ENCODE measurements at regions not wholly inside any gene's neighbourhood (a gene's known extent, or its start where the extent isn't known, plus 50 kb on each side); places are given as distances from the start of the nearest gene placed in this dataset.

DNA sequence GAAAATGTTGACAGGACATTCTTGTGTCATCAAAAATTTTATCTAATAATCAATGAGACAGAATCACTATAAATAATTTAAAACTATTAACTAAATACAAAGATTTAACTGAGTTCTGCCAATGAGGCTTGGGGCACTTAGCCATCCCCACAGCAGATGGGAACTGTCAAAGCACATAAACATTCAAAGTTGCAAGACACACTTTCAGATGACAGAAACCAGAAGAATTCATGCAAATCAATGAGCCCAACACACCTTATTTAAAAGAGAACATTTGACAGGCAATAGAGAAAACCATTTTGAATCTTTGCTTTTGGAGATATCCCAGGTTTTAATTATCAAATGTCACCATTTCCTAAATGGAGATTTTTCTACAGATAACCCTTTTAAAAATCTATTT is 566.2 kb downstream of the IRS1 start:
- in situ Hi-C loops (cut with MboI; ENCODE audit: low sequenced_read_pairs): no loop called here

DNA sequence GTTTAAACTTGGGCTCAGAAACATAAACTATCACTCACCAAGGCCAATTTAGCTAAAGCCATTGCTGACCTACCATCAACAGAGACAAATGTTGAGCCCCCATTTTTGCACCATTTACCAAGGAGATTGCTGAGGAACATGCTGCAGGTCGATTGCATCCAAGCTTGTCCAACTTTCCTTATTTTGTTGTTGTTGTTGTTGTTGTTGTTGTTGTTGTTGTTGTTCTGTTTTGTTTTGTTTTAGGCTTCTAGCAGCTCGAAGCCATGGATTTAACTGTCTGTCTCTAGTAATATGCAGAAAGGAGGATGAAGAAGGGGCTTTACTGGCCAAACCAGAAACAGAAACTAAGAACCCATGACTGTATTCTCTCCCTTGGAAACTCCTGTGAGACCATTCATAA is 571.5 kb downstream of the IRS1 start:
- in situ Hi-C loops (cut with MboI; ENCODE audit: low sequenced_read_pairs): no loop called here

DNA sequence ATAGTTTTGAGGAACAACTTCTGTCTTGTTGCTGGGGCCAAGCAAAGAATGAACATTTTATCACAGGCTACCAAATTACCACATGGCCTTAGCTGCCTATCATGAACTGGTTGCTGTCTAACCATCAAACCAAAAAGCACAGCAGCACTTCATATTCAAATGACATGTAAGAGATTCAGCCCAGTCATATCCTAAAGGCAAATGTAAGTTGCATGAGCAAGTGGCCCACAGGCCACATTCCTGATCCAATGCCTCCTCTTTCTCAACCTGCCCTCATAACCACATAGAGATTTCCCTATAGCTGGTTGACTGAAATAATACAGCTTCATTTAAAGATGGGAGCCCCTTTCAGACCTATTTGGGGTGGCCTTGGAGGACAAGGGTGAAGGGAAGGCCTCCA is 572.3 kb downstream of the IRS1 start:
- in situ Hi-C loops (cut with MboI; ENCODE audit: low sequenced_read_pairs): no loop called here

DNA sequence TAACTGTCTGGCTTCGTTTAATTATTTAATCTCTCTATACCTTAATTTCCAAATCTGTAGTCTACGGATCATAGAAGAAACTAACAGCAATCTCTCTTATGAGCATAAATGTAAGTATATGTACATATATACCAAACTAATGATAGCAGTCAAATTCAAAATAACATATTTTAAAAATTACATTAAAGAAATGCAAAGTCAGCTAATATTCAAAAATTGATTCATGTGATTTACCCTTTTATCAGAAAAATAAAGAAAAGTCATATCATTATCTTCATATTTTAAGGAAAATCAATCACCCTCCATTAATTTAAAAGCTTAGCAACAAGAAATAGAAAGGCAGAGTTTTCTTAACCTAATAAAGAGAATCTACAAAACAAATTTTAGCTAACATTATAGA is 575.9 kb downstream of the IRS1 start:
- in situ Hi-C loops (cut with MboI; ENCODE audit: low sequenced_read_pairs): loop anchor here (25.0 kb wide), 1 partner anchor 589 kb away; no protein-coding TSS in a partner anchor

DNA sequence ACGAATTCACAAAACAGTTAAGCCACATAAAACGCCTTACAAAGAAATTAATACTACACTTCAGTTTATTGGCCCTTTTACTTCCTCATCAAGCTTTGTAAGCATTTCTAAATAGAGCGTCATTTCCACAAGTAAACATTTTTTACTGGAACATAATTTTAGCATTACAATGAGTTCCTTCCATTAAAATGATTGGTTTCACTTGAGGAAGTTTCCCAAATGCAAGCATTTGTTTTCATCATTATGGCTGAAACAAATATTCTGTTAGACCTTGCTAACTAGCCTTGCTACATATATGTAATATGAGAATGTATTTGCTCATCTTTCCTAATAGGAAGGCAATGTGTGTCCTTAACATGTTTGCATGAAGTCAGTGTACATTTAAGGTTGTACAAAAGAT is 579.1 kb downstream of the IRS1 start:
- in situ Hi-C loops (cut with MboI; ENCODE audit: low sequenced_read_pairs): loop anchor here (25.0 kb wide), 1 partner anchor 592 kb away; no protein-coding TSS in a partner anchor

DNA sequence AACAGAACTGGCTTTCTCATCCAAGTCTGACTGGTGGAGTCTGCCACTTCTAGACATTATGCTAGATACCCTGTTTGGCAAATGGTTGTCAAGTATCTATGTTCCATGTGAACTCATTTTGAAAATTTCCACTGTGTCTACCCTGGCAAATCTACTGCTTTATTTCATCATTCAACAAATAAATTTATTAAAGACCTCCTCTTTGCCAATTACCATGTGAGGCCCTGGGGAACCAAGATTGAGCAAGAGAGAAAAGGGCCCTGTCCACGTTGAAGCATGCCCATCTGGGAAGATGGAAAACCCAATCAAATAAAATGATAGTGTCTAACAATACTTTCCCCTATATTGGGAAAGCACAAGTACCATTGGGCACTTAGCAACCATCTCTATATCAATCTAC is 582.4 kb downstream of the IRS1 start:
- in situ Hi-C loops (cut with MboI; ENCODE audit: low sequenced_read_pairs): loop anchor here (25.0 kb wide), 1 partner anchor 595 kb away; no protein-coding TSS in a partner anchor

DNA sequence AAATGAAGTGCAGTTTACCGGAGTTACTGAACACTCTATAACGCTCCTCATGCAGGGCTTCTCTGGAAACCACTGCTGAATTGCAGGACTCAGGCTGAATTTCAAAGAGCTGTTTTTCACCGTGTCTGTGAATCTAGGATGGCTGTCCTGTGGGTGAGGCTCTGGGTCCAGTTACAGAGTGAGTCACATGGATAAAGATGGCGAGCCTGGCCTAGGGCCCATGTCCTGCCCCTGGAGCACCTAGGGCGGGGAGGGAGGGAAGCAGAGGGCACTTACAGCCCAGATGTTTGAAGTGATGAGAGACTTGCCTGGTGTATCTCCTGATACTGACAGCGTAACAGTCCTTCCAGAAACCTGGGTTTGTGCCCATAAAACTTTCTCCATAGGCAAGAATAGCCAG is 583.0 kb downstream of the IRS1 start:
- in situ Hi-C loops (cut with MboI; ENCODE audit: low sequenced_read_pairs): loop anchor here (25.0 kb wide), 1 partner anchor 596 kb away; no protein-coding TSS in a partner anchor

DNA sequence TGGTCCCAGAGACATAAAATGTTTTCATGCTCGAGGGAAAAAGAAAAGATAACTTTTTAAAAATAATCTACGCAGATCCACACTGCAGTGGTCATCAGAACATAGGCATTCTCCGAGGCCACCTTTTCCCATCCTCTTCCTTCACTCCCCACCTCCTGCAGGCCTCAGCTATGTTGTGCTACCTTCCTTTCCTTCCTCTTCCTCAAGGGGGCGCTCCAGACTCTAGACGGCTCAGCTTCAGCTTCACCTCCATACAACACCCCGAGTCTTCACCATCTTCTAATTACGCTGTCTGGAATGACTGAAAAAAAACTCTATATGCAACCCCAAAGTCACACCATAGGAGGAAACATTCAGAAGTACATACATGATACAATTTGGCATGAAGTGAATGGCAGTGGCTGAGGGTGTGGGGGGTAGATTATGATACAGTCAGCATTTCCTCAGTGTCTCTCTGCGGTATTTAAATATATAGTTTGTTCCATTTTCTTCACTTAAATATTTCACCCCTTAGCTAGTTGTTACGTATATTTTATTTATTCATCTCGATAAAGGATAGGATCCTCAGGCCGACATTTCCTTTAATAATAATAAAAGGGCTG is 583.6 kb downstream of the IRS1 start:
- in situ Hi-C loops (cut with MboI; ENCODE audit: low sequenced_read_pairs): loop anchor here (25.0 kb wide), 1 partner anchor 596 kb away; no protein-coding TSS in a partner anchor

DNA sequence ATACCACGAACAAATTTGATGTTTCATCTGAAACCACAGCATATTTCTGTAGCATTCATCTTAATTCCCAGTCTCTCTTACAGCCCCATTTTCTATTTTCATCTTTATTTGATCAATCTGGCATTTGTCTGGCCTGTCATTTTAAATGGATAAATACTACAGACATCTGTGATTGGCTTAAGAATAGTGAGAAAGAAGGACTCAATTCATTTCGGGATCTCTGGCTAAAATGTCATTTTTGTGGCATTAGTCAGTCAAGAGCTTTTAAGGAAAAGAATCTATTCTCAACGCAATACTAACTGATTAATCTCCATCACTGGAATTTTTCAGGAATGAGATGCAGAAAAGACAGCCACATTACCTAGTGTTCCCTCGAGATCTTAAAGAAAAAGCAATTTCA is 585.9 kb downstream of the IRS1 start:
- in situ Hi-C loops (cut with MboI; ENCODE audit: low sequenced_read_pairs): loop anchor here (25.0 kb wide), 1 partner anchor 599 kb away; no protein-coding TSS in a partner anchor

DNA sequence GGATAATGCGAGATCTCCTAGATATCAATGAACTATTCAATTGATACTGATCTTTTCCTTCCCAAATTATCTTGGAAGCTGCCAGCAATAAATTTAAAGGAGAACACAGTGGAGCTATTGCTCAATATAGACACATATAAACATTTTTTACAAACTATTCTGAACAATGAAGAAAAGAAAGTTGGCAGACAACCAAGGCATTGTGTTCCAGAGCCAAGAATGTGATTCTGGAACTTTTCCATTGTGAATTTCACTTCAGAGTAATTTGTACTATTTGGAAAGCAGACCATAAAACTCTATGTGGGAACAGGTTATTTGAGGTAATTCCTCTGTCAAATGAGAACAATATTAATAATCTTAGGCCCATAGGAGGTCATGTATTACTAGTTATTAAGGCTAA is 588.2 kb downstream of the IRS1 start:
- in situ Hi-C loops (cut with MboI; ENCODE audit: low sequenced_read_pairs): loop anchor here (25.0 kb wide), 1 partner anchor 601 kb away; no protein-coding TSS in a partner anchor

DNA sequence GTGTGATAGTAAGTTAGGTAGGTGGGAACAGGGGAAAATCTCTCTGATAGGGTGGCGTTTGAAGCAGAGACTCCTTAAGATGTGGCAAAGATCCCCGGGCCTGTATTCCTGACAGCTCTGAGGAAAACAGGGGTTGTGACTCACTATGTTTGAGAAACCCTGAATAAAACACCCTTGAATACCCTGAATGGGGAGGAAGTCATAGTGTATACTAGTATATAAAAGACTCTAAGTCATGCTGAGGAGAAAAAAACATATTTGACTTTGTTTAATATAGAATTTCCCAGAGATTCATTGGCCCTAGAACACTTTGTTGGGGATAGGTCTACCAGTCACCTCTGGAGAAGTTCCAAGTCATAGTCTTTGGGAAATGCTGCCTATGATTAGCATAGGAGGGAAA is 590.9 kb downstream of the IRS1 start:
- in situ Hi-C loops (cut with MboI; ENCODE audit: low sequenced_read_pairs): loop anchor here (25.0 kb wide), 1 partner anchor 604 kb away; no protein-coding TSS in a partner anchor

DNA sequence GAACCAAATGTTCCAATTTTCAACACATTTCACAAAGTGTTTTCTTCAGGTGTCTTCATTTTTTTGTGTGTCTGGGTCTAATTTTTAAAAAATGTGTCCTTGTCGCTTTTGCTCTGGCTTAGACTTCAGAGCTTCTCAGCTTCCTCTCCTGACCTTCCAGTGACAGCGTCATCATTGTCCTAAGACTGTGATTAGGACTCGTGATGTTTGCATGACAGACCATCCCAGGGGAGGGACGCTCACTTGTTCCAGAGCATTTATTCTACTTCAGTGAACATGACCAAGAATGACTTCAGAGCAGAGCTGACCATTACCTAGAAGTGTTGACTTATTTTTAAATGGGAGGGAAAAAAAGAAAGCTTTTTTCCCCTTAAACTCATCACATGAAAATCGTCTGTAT is 591.9 kb downstream of the IRS1 start:
- in situ Hi-C loops (cut with MboI; ENCODE audit: low sequenced_read_pairs): loop anchor here (25.0 kb wide), 1 partner anchor 605 kb away; no protein-coding TSS in a partner anchor

DNA sequence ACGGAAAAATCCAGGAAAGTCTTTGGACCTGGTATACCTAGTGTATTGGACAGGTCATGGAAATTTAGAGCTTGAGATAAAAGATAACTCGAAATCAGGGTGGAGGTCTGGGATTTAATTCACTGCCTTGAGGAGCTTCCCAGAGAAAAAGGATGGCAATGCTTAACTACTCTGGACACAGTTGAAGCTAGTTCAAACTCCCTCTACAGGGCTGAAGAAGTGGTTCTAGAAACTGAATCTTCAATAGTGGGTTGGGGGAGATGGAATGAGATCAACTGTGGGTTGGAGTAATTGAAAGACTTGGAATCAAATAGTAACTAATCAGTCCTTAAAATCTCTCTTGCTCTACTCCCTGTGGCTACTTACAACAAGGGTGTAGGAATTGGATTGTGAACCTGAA is 600.1 kb downstream of the IRS1 start:
- in situ Hi-C loops (cut with MboI; ENCODE audit: low sequenced_read_pairs): no loop called here

DNA sequence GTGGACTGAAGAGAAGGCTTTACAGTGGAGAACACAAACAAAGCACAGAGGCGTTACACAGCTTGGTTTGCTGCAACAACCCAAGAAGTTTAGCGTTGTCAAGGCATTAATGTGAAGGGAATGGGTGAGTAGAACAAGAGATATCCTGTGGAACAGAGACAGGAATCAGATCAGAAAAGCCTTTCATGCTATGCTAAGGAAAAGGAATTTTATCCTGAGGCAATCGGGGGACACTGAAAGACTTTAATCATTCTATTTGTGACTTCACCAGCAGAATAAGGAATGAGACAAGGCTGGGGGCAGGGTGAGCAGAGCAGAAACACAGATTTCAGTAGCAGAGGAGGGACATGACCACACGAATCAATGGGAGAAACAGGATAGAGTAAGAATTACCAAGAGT is 600.7 kb downstream of the IRS1 start:
- in situ Hi-C loops (cut with MboI; ENCODE audit: low sequenced_read_pairs): no loop called here

DNA sequence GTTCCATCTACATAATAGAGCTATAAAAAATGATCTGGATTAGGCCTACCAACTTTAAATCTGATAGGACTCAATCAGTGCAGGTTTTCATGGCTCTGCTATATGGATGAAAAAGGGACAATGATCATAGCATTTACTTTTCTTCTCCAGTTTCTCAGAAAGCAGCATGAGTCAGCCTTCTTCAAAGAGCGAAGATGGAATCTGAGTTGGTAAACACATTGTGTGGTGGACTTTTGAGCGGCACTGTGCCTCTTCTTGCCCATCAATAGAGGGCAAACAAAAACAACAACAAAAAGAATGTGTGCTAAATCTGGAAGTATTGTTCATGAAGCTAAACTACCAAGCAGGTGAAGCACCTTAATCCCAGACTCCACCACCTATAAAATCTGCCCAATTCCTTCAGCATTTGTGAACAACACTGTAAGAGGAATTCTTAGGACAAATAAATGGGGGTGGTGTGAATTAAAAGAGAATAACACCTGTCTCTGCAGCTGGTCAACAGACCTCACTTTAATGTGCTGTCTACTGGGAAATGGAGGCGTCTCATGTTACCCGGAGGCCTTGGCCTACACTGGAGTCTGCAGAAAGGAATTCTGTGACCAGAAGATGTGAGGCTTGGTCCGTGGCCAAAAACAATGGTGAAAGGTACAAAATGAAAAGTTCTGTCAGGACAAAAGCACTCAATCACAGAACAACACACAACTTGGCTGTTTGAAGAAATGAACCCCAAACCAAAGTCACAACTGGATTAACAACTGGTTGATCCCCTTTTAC is 609.0 kb downstream of the IRS1 start:
- in situ Hi-C loops (cut with MboI; ENCODE audit: low sequenced_read_pairs): no loop called here

DNA sequence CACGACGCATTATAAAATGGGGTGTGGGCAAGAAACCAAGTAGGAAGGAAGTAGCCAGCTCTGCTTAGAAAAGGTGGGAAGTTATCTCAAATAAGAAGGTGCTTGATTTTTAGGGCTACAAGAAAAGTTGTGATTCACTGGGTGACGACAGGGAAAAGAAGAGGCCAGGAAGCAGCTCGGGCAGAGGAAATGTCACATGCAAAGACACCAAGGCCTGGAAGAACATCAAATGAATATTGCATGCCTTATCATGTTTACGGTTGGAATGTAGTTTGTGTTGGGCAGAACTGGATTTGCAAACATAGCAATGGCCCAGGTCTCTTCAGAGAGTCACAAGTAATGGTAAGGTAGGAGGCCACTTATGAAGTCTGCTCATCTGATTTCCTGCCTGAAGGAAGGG is 610.6 kb downstream of the IRS1 start:
- in situ Hi-C loops (cut with MboI; ENCODE audit: low sequenced_read_pairs): no loop called here

DNA sequence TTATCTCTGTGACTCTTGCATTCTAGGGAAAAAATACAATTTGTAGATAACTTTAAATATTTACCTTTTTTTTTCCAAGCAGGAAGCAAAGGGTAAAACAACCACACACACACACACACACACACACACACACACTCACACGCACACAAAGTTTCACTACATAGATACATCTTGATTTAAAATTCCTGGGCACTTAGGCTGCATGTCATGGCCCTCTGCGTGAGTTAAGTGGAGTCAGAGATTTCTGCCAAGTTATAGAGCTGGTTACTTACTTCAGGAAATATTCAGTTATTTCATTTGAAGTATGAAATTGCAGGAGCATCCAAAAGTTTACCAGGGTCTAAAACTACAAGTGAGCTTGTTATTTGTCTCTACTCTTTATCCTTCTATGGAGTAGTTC is 612.0 kb downstream of the IRS1 start:
- in situ Hi-C loops (cut with MboI; ENCODE audit: low sequenced_read_pairs): no loop called here

DNA sequence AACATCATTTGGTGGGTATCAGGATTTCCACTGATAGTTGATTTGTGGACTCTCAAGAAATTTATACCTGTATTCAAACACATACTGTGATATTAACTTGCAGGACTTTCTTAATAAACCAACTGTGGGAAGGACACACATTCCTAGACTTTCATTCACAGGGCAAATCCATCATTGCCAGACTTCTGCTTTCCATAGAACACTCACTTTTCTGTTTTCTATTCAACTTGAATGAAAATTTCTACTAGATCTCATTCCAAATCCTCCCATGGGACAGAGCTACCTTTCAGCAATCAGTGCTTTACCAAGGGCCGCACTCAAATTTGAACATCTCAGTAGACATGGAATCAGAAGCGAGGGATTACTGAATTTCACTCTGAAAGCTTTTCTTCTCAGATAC is 612.5 kb downstream of the IRS1 start:
- in situ Hi-C loops (cut with MboI; ENCODE audit: low sequenced_read_pairs): no loop called here

DNA sequence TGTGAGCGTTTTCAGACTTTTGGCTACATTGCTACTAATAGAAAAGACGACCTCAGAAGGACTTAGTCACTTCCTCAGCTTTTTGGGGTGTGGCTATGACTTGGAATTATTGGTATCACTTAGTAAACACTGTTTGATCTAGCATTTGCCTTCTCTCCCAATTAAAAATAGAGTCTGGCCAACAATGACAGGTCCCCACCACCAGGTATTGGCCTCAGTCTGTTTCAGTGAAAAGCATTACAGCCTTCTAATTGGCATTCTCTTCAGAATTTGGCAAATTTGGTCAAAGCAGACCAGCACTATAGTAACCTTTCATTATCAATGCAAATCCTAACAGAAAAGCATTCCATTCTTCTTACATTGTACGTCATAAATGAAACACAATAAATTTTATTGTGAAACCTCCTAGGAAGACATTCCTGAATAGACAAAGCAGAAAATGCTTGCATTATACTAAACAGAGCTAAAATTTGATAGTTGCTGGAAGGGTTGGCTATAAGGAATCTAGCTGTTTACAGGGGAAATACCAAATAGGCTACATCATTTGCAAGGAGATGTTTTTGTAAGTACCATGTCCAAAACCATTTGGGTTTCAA is 613.9 kb downstream of the IRS1 start:
- in situ Hi-C loops (cut with MboI; ENCODE audit: low sequenced_read_pairs): no loop called here

DNA sequence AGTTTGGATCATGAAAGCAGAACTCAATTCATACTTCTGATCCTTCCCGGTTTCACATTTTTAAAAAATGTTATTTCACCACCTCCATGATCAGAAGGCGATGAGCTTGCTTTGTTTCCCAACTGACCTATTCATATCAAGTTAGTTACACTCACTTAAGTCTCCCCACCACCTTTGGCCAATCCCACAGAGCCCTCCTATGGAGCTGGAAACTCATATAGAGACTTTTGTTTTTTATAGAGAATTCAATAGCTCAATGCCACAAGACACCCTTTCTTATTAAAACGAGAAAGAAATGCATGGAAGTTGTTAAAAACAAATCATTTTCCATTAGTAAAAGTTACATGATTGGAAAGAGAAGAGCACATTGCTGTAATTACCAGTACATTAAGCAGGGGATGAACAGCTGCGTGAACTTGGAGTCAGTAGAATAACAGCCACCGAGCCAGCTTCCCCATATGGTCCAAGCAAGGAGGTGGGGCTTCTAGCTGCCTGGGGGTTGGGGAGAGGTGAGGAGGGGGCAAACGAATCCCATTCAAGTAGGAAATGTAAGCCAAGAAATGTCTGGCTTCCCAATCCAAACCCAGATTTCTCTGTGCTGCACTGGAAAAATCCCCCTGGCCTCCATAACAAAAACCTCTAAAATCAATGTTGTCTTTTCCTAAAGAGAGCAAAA is 614.5 kb downstream of the IRS1 start:
- in situ Hi-C loops (cut with MboI; ENCODE audit: low sequenced_read_pairs): no loop called here

DNA sequence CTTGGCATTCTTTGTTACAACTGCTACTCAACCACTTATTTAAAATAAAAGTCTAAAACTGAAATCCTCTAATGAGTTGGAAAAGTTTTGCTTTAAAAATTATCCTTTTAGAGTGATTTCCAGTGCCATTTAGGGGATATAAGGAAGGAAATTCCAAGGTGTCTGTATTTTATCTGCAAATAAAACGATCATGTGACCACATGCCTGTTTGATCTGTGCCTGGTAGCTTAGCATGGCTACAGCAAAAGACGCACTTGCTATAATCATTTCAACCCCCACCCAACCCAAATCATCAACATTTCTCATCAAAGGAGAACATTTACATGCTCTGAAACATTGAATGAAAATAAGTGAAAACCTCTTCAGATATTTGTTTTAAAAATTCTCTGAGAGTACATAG is 615.1 kb downstream of the IRS1 start:
- in situ Hi-C loops (cut with MboI; ENCODE audit: low sequenced_read_pairs): no loop called here
